Stromal cell of bone marrow (primary cell): ENCODE measurements at regions not wholly inside any gene's neighbourhood (a gene's known extent, or its start where the extent isn't known, plus 50 kb on each side); places are given as distances from the start of the nearest gene placed in this dataset.
"Not testable (repeated sequence)": the region's sequence is repeated elsewhere in the genome, so short reads cannot be mapped to it uniquely, and the experiment has no call there.

Source experiments
- DNase-seq: peaks from one replicate; pipeline ENCODE4 v3.0.0-alpha.2; 2012; ENCODE audit warnings: low read depth

GRCh38 chr12:60714141-60714900, 1118.5 kb downstream of the SLC16A7 start:
- DNase-seq, result no peak

- no peak for DNase-seq
Observed at GRCh38 chr12:60724475-60724874, 1128.6 kb downstream of the SLC16A7 start.

GRCh38 chr12:60724984-60725383, 1129.2 kb downstream of the SLC16A7 start:
- no peak for DNase-seq

- no peak for DNase-seq
Observed at GRCh38 chr12:60752589-60752988, 1156.8 kb downstream of the SLC16A7 start.

DNA sequence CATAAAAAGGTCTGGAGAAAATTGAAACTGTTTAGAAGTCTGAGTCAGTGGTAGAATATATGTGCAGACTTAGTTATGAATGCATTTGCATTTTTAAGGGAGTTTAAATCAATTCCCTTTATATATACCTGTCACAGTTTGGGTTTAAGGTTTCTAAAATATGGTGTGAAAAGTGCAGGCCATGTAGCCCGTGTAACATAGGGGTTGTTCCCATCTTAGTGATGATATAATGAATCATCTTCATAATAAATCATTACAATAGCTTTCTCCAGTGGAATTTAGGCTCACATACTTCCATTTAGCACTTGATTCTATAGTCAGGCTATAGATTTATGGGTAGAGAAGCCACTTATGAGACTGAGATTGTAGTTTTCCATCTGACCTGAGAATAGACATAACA, 1162.4 kb downstream of the SLC16A7 start:
- DNase-seq, result no peak

- no peak for DNase-seq
Observed at GRCh38 chr12:60760965-60761364, 1165.1 kb downstream of the SLC16A7 start.

- DNase-seq, result not testable (repeated sequence)
Observed at GRCh38 chr12:60801166-60801565, 1205.3 kb downstream of the SLC16A7 start.

DNA sequence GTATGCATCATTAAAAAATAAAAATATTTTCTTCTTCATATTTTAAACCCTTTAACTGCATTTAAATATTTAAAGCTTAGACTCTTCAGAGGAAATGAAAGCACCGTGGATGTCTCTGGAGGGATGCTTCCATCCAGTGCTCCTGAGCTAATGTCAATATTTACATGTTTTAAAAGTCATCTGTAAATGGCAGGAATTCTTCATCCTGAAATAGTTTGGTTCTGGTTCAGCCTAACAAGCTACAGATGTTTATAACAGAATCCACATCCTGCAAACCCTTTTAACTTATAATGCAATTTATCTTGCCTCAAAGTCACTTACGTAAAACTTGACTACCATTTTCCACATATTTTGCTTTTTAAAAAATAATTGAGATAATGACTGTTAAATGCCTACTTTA, 1207.3 kb downstream of the SLC16A7 start:
- no peak for DNase-seq

GRCh38 chr12:60805364-60805763, 1209.5 kb downstream of the SLC16A7 start:
- no peak for DNase-seq

DNA sequence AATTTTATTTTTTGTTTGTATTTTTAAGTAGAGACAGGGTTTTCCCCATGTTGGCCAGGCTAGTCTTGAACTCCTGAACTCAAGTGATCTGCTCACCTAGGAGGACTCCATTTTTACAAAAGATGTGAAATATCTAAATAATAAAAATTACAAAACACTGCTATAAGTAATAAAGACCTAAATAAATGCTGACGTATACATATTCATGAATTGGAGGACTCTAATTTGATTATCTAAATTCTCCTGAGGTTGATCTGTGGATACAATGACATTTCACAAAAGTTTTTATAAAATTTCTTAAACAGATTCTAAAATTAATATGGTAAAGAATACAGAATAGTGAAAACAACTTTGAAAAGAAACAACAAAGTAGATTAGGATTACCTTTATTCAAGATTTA, 1224.0 kb downstream of the SLC16A7 start:
- DNase-seq, result no peak

DNA sequence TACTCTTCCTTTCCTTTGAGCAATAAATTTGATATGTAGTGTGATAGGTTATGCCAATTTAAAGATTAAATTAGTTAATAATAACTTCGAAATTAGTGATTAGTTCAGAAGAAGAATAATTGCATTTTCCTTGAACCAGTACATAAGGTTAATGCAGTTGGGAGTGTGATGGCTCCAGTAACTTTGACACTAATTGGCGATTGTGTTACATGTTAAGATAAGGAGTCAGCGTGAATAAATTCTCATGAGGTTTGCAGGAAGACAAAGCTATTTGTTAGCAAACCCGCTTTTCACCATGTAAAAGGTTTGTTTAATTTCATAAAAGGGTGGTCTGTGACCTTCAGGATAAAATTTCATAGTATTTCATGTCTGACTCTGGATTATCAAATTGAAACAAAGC, 1226.8 kb downstream of the SLC16A7 start:
- DNase-seq, result no peak

- no peak for DNase-seq
Observed at GRCh38 chr12:60830381-60830780, 1234.6 kb downstream of the SLC16A7 start.

DNA sequence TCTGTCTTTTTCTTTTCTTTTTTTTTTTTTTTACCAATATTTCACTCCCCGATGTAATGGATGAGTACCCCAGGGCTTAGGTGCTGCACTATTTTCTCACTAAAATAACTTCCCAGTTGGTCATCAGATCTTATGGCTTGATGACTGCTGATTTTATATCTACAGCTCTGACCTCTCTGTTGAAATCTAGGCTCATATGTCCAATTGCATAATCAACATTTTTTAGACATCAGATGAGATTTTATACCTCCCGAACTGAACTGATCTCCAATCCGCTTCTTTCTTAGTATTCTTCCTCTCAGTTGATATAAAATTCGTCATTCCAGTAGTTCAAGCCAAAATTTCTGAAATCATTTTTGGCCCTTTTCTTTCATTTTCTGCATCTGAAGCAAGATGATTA, 1236.5 kb downstream of the SLC16A7 start:
- no peak for DNase-seq

DNA sequence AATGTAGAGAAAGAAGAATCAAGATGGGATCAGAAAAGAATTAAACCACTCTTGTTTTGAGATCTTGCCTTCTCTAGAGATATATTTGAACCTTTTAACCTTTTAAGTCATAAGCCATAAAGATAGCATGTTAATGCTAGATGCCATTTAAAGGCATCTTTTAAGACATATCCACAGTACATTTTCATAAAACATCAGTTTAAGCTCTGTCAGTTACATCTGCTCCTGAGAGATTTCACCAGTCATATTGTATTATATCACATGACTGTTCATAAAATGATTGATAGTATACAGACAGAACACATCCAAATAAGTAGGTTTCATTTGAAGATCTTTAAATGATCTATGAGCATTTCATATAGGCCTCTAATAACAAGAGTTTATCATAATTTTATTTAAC, 1238.5 kb downstream of the SLC16A7 start:
- DNase-seq, result no peak

DNA sequence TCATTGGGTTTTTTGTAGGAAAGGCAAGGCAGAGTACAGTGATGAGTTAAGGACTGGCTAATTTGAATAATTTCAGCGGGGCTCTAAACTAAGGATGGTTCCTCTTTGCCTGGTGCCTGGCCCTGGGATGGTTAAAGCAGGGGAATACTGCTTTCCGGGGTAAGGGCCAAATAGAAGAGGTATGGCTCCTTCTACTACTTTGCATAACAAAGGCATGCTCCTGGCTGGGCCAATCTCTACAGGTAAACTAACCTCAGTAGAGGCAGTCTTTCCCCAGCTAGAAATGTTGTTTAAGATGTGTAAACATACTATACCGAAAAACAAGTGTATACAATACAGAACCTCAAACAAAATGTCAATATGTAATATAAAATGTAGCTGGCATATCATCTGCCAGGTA, 1239.0 kb downstream of the SLC16A7 start:
- no peak for DNase-seq

DNA sequence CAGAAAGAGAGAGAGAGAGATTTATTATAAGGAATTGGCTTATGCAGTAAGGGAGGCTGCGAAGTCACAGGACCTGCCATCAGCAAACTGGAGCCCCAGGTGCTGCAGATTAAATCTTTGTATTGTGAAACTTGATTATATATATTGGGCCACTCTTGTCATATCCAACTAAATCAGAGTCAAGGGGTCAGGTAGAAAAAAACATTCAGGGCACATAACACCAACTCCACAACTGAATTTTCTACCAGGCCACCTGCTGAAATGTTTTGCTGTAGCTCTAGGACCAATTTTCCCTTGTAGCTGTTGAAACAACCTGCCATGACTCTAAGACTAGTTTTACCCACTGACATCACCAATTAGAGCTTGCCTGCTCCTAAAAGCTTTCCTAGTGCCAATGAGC, 1240.8 kb downstream of the SLC16A7 start:
- DNase-seq, result no peak

- no peak for DNase-seq
Observed at GRCh38 chr12:60842181-60842580, 1246.4 kb downstream of the SLC16A7 start.

DNA sequence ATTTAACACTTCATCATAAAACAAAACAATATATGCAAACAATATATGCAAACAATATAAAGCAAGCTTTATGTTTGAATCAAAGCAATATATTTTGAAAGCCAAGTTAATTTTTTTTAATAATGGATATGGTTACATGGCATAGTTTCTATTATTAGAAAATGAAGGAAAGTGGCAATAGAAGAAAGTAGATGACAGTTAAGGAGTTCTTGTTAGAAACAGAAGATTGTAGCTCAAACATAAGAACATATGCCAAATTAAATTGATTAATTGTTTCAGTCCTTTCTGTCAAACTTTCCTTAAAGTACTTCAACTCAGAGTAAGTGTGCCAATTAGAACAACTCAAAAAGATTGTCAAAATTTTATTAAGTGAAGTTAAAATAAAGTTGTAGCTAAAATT, 1248.3 kb downstream of the SLC16A7 start:
- DNase-seq, result no peak

DNA sequence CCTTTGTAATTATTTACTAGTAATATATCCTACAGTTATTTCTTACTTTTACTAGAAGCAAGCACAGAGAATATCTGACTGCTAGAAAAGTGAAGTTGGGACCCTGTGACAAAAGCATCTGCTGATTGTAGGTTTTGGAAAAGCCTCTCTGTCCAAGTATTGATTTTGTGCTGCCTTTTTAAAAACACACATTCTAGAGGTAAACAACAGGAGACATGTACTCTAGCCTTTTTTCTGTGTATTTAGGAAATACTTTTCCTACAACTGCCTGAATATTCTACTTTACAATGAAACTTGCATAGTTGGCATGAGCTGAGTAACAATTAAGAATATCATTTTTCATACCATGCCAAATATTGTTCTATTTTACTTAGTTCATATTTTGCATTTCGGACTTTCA, 1249.0 kb downstream of the SLC16A7 start:
- DNase-seq, result no peak

- DNase-seq, result no peak
Observed at GRCh38 chr12:60845696-60846095, 1249.9 kb downstream of the SLC16A7 start.

GRCh38 chr12:60847281-60847680, 1251.5 kb downstream of the SLC16A7 start:
- DNase-seq, result no peak

DNA sequence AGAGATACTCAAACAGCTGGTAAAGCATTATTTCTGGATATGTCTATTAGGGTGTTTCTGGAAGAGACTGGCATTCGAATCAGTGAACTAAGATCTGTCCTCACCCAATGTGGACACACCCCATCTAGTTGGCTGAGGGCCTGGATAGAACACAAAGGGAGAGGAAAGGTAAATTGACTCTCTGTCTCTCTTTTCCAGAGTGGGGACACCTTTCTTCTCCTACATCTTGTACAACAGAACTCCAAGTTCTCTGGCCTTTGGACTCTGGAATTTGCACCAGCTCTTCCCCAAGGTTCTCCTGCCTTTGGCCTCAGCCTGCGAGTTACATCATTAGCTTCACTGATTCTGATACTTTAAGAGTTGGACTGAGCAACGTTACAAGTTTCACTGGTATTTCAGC, 1253.9 kb downstream of the SLC16A7 start:
- DNase-seq, result no peak

- DNase-seq, result no peak
Observed at GRCh38 chr12:60853407-60853806, 1257.6 kb downstream of the SLC16A7 start.

DNA sequence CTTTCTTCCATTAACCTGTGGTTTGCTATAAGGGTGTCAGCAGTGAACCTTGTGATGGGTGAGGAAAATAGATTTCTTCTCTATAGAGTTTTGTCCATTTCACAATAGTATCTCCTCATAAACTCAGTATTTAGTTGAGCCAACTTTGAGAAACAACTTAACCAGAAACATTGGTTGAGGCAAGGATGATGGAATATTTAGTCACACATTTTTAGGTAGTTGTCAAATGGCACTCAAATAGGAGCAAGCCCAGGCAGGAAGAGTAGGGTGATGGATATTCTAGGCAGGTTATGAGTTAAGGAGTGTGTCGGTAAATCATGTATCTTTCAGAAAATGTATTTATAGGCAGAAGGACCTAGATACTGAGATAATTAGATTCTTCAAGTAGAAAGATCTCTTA, 1267.6 kb downstream of the SLC16A7 start:
- DNase-seq, result no peak
